Mesendoderm (in vitro differentiated cells): ENCODE measurements at regions not wholly inside any gene's neighbourhood (a gene's known extent, or its start where the extent isn't known, plus 50 kb on each side); places are given as distances from the start of the nearest gene placed in this dataset.

Experiments used
- DNase-seq: peaks from one replicate; pipeline ENCODE4 v3.0.0; 2013
- H2AK5ac ChIP-seq: 2 replicates; pipeline ENCODE4 v1.6.1; 2013; ENCODE audit warnings: low read length, inconsistent platforms
- H2BK120ac ChIP-seq: 2 replicates; pipeline ENCODE4 v1.6.1; 2013; ENCODE audit warnings: low read depth, mild to moderate bottlenecking, low read length, moderate library complexity, mixed read lengths
- H2BK15ac ChIP-seq: replicated peaks from 2 replicates; pipeline ENCODE4 v1.6.1; 2013; ENCODE audit warnings: low read depth, mild to moderate bottlenecking, moderate library complexity
- H2BK5ac ChIP-seq: 2 replicates; pipeline ENCODE4 v1.6.1; 2013; ENCODE audit warnings: low read length, inconsistent platforms
- H3K18ac ChIP-seq: 2 replicates; pipeline ENCODE4 v1.6.1; 2013; ENCODE audit warnings: mild to moderate bottlenecking, low read length, mixed read lengths
- H3K23ac ChIP-seq: one replicate; pipeline ENCODE4 v1.6.1; 2013; ENCODE audit warnings: low read length
- H3K27ac ChIP-seq: 2 replicates; pipeline ENCODE4 v1.5.1; 2013; ENCODE audit warnings: low read depth, mild to moderate bottlenecking, inconsistent platforms, low read length, moderate library complexity
- H3K27me3 ChIP-seq: 2 replicates; pipeline ENCODE4 v1.6.1; 2013; ENCODE audit warnings: low read length, control low read depth, mild to moderate bottlenecking, inconsistent platforms; ENCODE audit not compliant: insufficient read depth, poor library complexity
- H3K36me3 ChIP-seq: 2 replicates; pipeline ENCODE4 v1.6.1; 2013; ENCODE audit warnings: low read length, inconsistent platforms; ENCODE audit not compliant: control insufficient read depth, insufficient read depth
- H3K4ac ChIP-seq: one replicate; pipeline ENCODE4 v1.6.1; 2013; ENCODE audit warnings: low read depth, mild to moderate bottlenecking, low read length, moderate library complexity
- H3K4me1 ChIP-seq: 2 replicates; pipeline ENCODE4 v1.6.1; 2013; ENCODE audit warnings: low read depth, low read length, inconsistent platforms; ENCODE audit not compliant: control insufficient read depth
- H3K4me2 ChIP-seq: 2 replicates; pipeline ENCODE4 v1.6.1; 2013; ENCODE audit warnings: low read length
- H3K4me3 ChIP-seq: 2 replicates; pipeline ENCODE4 v1.5.1; 2013; ENCODE audit warnings: mild to moderate bottlenecking, low read length
- H3K56ac ChIP-seq: one replicate; pipeline ENCODE4 v1.6.1; 2013; ENCODE audit warnings: low read length
- H3K79me1 ChIP-seq: 2 replicates; pipeline ENCODE4 v1.6.1; 2013; ENCODE audit warnings: low read length, inconsistent platforms
- H3K79me2 ChIP-seq: 2 replicates; pipeline ENCODE4 v1.6.1; 2013; ENCODE audit warnings: mild to moderate bottlenecking, low read length; ENCODE audit not compliant: control insufficient read depth, insufficient read depth
- H3K9ac ChIP-seq: 2 replicates; pipeline ENCODE4 v1.6.1; 2013; ENCODE audit warnings: low read length, inconsistent platforms
- H4K5ac ChIP-seq: one replicate; pipeline ENCODE4 v1.6.1; 2013; ENCODE audit warnings: low read length
- H4K8ac ChIP-seq: one replicate; pipeline ENCODE4 v1.6.1; 2013; ENCODE audit warnings: low read depth, mild to moderate bottlenecking, control low read depth, low read length, moderate library complexity
- WGBS: extraction: QIAGEN DNeasy Blood & Tissue Kit; methylation state at CpG from one replicate; pipeline ENCODE4 v1.1.7; 2013; ENCODE audit warnings: low lambda C conversion rate, missing lambda C conversion rate; ENCODE audit not compliant: insufficient coverage; ENCODE audit errors: extremely low coverage; 5-methylcytosine and 5-hydroxymethylcytosine counted together

DNA sequence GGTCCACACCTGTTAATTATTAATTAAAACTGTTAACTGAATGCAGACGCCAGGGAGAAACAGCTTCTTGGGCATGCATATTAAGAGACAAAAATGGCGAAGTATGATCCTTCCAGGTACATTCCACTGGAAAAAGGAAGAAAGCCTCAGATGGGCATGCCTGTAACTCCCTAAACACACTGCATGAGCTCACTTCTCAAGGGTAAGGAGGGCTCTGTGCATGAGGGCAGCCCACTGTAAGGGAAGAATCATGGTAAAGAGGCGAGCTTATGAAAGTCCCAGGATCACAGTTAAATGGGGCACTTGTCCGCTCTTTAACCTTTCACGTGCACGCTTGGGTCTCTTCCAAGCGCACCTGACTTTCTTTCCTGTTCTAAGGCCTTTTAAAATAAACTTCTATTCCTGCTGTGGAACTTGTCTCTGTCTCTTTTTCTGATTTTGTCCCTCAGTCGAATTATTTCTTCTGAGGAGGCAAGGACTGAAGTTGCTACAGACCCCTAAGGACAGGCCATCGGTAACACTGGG lies 321.7 kb downstream of the PPP1R2C start:
- Histone ChIP-seq H3K4me1 (no peaks in the 10 kb centered on the region), H3K23ac (no peak overlapping the region), H4K5ac (no peak overlapping the region), H2BK15ac (no peak overlapping the region), H3K4me2 (no peak overlapping the region), H2BK5ac (no peak overlapping the region), H3K18ac (no peak overlapping the region), H3K9ac (no peak overlapping the region), H2AK5ac (no peak overlapping the region), H3K4me3 (no peak overlapping the region), H2BK120ac (no peak overlapping the region), H3K4ac (no peak overlapping the region), H3K27me3 (no peaks in the 10 kb centered on the region), H4K8ac (no peak overlapping the region), H3K79me2 (no peaks in the 10 kb centered on the region), H3K56ac (no peak overlapping the region), H3K36me3 (no peaks in the 10 kb centered on the region), H3K79me1 (no peaks in the 10 kb centered on the region), H3K27ac (no peak overlapping the region)
- WGBS: no CpG with 5 or more reads among the region's 9 CpGs
- DNase-seq: no peak

DNA sequence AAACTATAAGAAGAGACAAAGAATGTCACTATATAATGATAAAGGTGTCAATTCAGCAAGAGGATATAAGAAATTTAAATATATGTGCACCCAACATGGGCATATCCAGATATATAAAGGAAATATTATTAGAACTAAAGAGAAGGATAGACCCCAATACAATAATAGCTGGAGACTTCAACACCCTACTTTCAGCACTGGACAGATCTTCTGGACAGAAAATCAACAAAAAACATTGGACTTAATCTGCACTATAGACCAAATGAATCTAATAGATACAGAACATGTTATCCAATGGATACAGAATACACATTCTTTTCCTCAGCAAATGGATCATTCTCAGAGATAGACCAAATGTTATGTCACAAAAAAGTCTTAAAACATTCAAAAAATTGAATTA lies 327.7 kb downstream of the PPP1R2C start:
- no peak overlapping the region for H4K5ac ChIP-seq
- H3K27me3 ChIP-seq: no peaks in the 10 kb centered on the region
- no peak overlapping the region for H2BK15ac ChIP-seq
- no peak overlapping the region for H2BK5ac ChIP-seq
- H3K36me3 ChIP-seq: no peaks in the 10 kb centered on the region
- no peaks in the 10 kb centered on the region for H3K79me1 ChIP-seq
- no peak overlapping the region for H3K9ac ChIP-seq
- H3K4ac ChIP-seq: no peak overlapping the region
- no peak overlapping the region for H3K23ac ChIP-seq
- H3K4me1 ChIP-seq: no peaks in the 10 kb centered on the region
- H2AK5ac ChIP-seq: no peak overlapping the region
- no peaks in the 10 kb centered on the region for H3K79me2 ChIP-seq
- no peak overlapping the region for H3K56ac ChIP-seq
- no peak overlapping the region for H3K18ac ChIP-seq
- no peak overlapping the region for H2BK120ac ChIP-seq
- no peak for DNase-seq
- H3K4me3 ChIP-seq: no peak overlapping the region
- H3K4me2 ChIP-seq: no peak overlapping the region
- H4K8ac ChIP-seq: no peak overlapping the region
- no peak overlapping the region for H3K27ac ChIP-seq

DNA sequence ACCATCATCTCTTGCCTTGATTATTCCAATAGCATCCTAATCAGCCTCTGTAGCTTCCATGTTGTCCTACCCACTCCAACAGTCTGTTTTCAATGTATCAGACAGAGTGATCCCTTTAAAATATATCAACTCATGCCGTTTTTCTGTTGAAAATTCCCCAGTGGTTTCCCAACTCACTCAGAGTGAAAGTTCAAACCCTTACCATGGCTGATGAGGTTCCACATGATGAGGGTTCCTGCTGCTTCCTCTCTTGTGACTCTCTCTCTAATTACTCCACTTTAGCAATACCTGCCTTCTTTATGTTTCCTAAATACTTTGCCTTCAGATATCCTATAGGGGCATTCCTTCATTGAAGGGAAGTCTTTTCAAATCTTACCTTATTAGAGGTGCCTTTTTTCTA lies 334.7 kb downstream of the PPP1R2C start:
- H3K56ac ChIP-seq: no peak overlapping the region
- H3K4me3 ChIP-seq: no peak overlapping the region
- no peak overlapping the region for H4K8ac ChIP-seq
- no peak overlapping the region for H3K18ac ChIP-seq
- no peak overlapping the region for H3K23ac ChIP-seq
- no peak overlapping the region for H3K9ac ChIP-seq
- H3K4me1 ChIP-seq: no peaks in the 10 kb centered on the region
- no peaks in the 10 kb centered on the region for H3K79me1 ChIP-seq
- no peaks in the 10 kb centered on the region for H3K27me3 ChIP-seq
- H3K27ac ChIP-seq: no peak overlapping the region
- H3K4me2 ChIP-seq: no peak overlapping the region
- H2AK5ac ChIP-seq: no peak overlapping the region
- H3K4ac ChIP-seq: no peak overlapping the region
- no peak overlapping the region for H2BK120ac ChIP-seq
- no peak overlapping the region for H2BK15ac ChIP-seq
- WGBS: no CpG with 5 or more reads among the region's 1 CpG
- no peak overlapping the region for H2BK5ac ChIP-seq
- H3K36me3 ChIP-seq: no peaks in the 10 kb centered on the region
- H4K5ac ChIP-seq: no peak overlapping the region
- H3K79me2 ChIP-seq: no peaks in the 10 kb centered on the region
- DNase-seq: no peak

DNA sequence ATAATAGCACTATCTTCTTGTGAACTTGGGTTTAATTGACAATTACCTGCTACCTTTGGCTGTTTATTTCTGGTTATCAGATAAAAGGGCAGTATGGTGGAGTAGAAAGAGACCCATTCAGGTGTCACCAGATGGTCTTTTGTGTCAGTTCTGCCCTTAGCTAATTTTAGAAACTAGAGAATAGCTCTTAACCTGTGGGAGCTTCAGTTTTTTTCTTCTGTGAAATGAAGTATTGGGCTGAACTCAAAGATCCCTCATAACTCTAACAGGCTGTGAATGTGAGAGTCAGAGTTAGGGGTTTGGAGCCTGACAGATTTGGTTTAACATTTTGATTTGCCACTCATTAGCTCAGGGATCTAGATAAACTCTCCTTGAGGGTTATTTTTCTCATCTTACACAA lies 335.2 kb downstream of the PPP1R2C start:
- Histone ChIP-seq H4K8ac (no peak overlapping the region), H3K4ac (no peak overlapping the region), H2BK15ac (no peak overlapping the region), H3K4me1 (no peaks in the 10 kb centered on the region), H4K5ac (no peak overlapping the region), H2BK120ac (no peak overlapping the region), H3K79me2 (no peaks in the 10 kb centered on the region), H3K23ac (no peak overlapping the region), H3K36me3 (no peaks in the 10 kb centered on the region), H3K27ac (no peak overlapping the region), H3K79me1 (no peaks in the 10 kb centered on the region), H2BK5ac (no peak overlapping the region), H3K27me3 (no peaks in the 10 kb centered on the region), H3K56ac (no peak overlapping the region), H3K4me2 (no peak overlapping the region), H3K18ac (no peak overlapping the region), H3K4me3 (no peak overlapping the region), H3K9ac (no peak overlapping the region), H2AK5ac (no peak overlapping the region)
- DNase-seq: no peak

DNA sequence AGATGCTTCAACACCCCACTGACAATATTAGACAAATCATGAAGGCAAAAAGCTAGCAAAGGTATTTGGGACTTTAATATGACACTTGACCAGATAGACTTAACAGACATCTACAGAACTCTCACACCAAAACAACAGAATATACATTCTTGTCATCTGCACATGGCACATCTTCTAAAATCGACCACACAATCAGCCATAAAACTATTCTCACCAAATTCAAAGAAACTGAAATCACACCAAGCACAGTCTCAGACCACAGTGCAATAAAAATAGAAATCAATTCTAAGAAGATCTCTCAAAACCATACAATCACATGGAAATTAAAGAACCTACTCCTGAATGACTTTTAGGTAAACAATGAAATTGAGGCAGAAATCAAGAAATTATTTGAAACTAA lies 340.8 kb downstream of the PPP1R2C start:
- H3K9ac ChIP-seq: no peak overlapping the region
- no peak overlapping the region for H3K23ac ChIP-seq
- no peak overlapping the region for H3K4me3 ChIP-seq
- DNase-seq: no peak
- H4K8ac ChIP-seq: no peak overlapping the region
- H3K36me3 ChIP-seq: no peaks in the 10 kb centered on the region
- H3K4me1 ChIP-seq: no peaks in the 10 kb centered on the region
- H3K56ac ChIP-seq: no peak overlapping the region
- no peaks in the 10 kb centered on the region for H3K79me1 ChIP-seq
- H2BK120ac ChIP-seq: no peak overlapping the region
- WGBS: no CpG with 5 or more reads among the region's 1 CpG
- no peak overlapping the region for H2BK15ac ChIP-seq
- no peak overlapping the region for H2BK5ac ChIP-seq
- H2AK5ac ChIP-seq: no peak overlapping the region
- H3K4ac ChIP-seq: no peak overlapping the region
- no peak overlapping the region for H3K27ac ChIP-seq
- no peak overlapping the region for H3K4me2 ChIP-seq
- H3K27me3 ChIP-seq: no peaks in the 10 kb centered on the region
- no peak overlapping the region for H4K5ac ChIP-seq
- no peak overlapping the region for H3K18ac ChIP-seq
- no peaks in the 10 kb centered on the region for H3K79me2 ChIP-seq

DNA sequence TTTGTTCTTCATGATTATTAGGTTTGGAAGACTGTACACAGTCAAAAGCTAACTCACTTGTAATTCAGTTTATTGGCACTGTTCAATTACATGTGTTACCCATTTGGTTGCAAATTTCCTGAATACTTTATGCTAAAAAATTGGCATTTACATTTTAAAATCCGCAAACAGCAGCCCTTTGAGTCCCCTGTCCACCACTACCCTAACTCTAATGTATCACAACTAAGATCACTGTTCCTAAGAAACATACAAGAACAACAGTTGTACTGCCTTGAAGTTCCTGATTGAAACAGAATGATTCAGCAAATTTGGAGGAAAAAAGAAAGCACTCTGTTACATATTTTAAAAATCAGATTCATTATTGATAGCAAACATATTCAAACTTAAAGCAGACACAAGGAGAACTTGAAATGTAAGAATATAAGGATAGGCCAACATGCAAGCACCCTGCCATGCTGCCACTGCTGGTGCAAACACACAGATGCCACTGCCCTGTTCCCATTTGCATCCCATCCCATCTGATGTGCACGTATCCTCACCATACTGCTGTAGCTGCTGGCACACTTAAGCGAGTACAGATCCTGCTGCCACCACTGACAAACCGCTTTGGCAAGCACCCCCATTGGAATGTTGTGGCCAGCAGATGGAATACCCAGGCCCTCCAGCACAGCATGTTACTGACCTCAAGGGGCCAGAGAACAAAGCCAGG lies 343.4 kb downstream of the PPP1R2C start:
- H3K18ac ChIP-seq: no peak overlapping the region
- no peaks in the 10 kb centered on the region for H3K79me1 ChIP-seq
- DNase-seq: no peak
- no peak overlapping the region for H2BK120ac ChIP-seq
- H3K27me3 ChIP-seq: no peaks in the 10 kb centered on the region
- no peaks in the 10 kb centered on the region for H3K79me2 ChIP-seq
- H3K27ac ChIP-seq: no peak overlapping the region
- no peak overlapping the region for H3K4me3 ChIP-seq
- H2AK5ac ChIP-seq: no peak overlapping the region
- no peaks in the 10 kb centered on the region for H3K4me1 ChIP-seq
- H3K4ac ChIP-seq: no peak overlapping the region
- H2BK15ac ChIP-seq: no peak overlapping the region
- H3K56ac ChIP-seq: no peak overlapping the region
- H3K4me2 ChIP-seq: no peak overlapping the region
- no peak overlapping the region for H3K9ac ChIP-seq
- H2BK5ac ChIP-seq: no peak overlapping the region
- H4K5ac ChIP-seq: no peak overlapping the region
- no peak overlapping the region for H3K23ac ChIP-seq
- WGBS: no CpG with 5 or more reads among the region's 4 CpGs
- no peaks in the 10 kb centered on the region for H3K36me3 ChIP-seq
- H4K8ac ChIP-seq: no peak overlapping the region
